GM23248 (cell line): ENCODE measurements at regions not wholly inside any gene's neighbourhood (a gene's known extent, or its start where the extent isn't known, plus 50 kb on each side); places are given as distances from the start of the nearest gene placed in this dataset.

Experiments
- DNase-seq: peaks from one replicate; pipeline ENCODE4 v3.0.0-alpha.2; 2015
- H2AFZ ChIP-seq: fragments of 200-600 bp; sonication (generic); 2 replicates; pipeline ENCODE4 v1.6.1; 2016; ENCODE audit warnings: antibody characterized with exemption
- H3F3A ChIP-seq: fragments of 200-600 bp; sonication (generic); 2 replicates; pipeline ENCODE4 v1.6.1; 2016; ENCODE audit warnings: mild to moderate bottlenecking, antibody characterized with exemption, mixed run types; ENCODE audit not compliant: insufficient read depth
- H3K27ac ChIP-seq: fragments of 200-600 bp; sonication (generic); 2 replicates; pipeline ENCODE4 v1.5.1; 2016; ENCODE audit warnings: mild to moderate bottlenecking
- H3K27me3 ChIP-seq: fragments of 200-600 bp; sonication (generic); replicated peaks from 2 replicates; pipeline ENCODE4 v1.6.1; 2016; ENCODE audit warnings: mild to moderate bottlenecking; ENCODE audit not compliant: insufficient read depth
- H3K36me3 ChIP-seq: fragments of 200-600 bp; sonication (generic); 2 replicates; pipeline ENCODE4 v1.6.1; 2016; ENCODE audit warnings: low read depth, mild to moderate bottlenecking
- H3K4me1 ChIP-seq: fragments of 200-600 bp; sonication (generic); 2 replicates; pipeline ENCODE4 v1.6.1; 2016; ENCODE audit warnings: mild to moderate bottlenecking; ENCODE audit not compliant: insufficient read depth
- H3K4me2 ChIP-seq: fragments of 200-600 bp; sonication (generic); one replicate; pipeline ENCODE4 v1.6.1; 2016; ENCODE audit warnings: mild to moderate bottlenecking; ENCODE audit not compliant: unreplicated experiment
- H3K4me3 ChIP-seq: fragments of 200-600 bp; sonication (generic); 2 replicates; pipeline ENCODE4 v1.5.1; 2016; ENCODE audit warnings: mild to moderate bottlenecking
- H3K79me2 ChIP-seq: fragments of 200-600 bp; sonication (generic); 2 replicates; pipeline ENCODE4 v1.6.1; 2016; ENCODE audit warnings: mild to moderate bottlenecking; ENCODE audit not compliant: insufficient read depth
- H3K9ac ChIP-seq: fragments of 200-600 bp; sonication (generic); 2 replicates; pipeline ENCODE4 v1.6.1; 2016; ENCODE audit warnings: mild to moderate bottlenecking
- H3K9me2 ChIP-seq: fragments of 200-600 bp; sonication (generic); 2 replicates; pipeline ENCODE4 v1.6.1; 2016; ENCODE audit warnings: mixed run types, mild to moderate bottlenecking, moderate library complexity; ENCODE audit not compliant: insufficient read depth
- H3K9me3 ChIP-seq: fragments of 200-600 bp; sonication (generic); one replicate; pipeline ENCODE4 v1.6.1; 2017; ENCODE audit warnings: low read depth
- H4K20me1 ChIP-seq: fragments of 200-600 bp; sonication (generic); 2 replicates; pipeline ENCODE4 v1.6.0; 2016; ENCODE audit not compliant: insufficient read depth
- EZH2 ChIP-seq: fragments of 200-600 bp; sonication (generic); IDR thresholded peaks from 2 replicates; pipeline ENCODE4 v1.6.1; 2018; ENCODE audit warnings: antibody characterized with exemption, mild to moderate bottlenecking; ENCODE audit not compliant: insufficient read depth, poor library complexity, severe bottlenecking
- EZH2phosphoT487 ChIP-seq: fragments of 200-600 bp; sonication (generic); IDR thresholded peaks from 2 replicates; pipeline ENCODE4 v1.6.1; 2018; ENCODE audit warnings: antibody characterized with exemption, moderate library complexity, mild to moderate bottlenecking, low read depth; ENCODE audit not compliant: insufficient read depth
- WGBS, 2 experiments: methylation state at CpG; one replicate each; pipeline ENCODE4 v1.1.6; 2015 to 2017; ENCODE audit warnings: low lambda C conversion rate in 2 of 2, low coverage in 1 of 2; ENCODE audit errors: missing lambda C conversion rate in 2 of 2; 5-methylcytosine and 5-hydroxymethylcytosine counted together
- in situ Hi-C: fragments of 300-500 bp; cut with MboI; formaldehyde crosslinking; loops from 2 replicates; pipeline ENCODE4 v1.15.0; 2020

- Histone ChIP-seq H3K27ac (no peak overlapping the region), H2AFZ (no peak overlapping the region), H3K79me2 (no peaks in the 10 kb centered on the region), H3K27me3 (no peaks in the 10 kb centered on the region), H3K36me3 (no peaks in the 10 kb centered on the region), H4K20me1 (no peaks in the 10 kb centered on the region), H3F3A (no peaks in the 10 kb centered on the region), H3K9ac (no peak overlapping the region), H3K4me3 (no peak overlapping the region), H3K9me2 (no peaks in the 10 kb centered on the region), H3K4me1 (no peaks in the 10 kb centered on the region), H3K4me2 (no peak overlapping the region), H3K9me3 (no peaks in the 10 kb centered on the region)
- TF ChIP-seq EZH2phosphoT487 (no peak), EZH2 (no peak)
- in situ Hi-C loops, result no loop called here
- WGBS, 2 experiments, result 34 to 40% methylated on average over 5 of the region's 5 CpGs
- DNase-seq, result no peak
These were observed 1451.3 kb upstream of the SLC39A10 start for GRCh38 chr2:194205568-194206227.

GRCh38 chr2:194203898-194204297 is 1453.1 kb upstream of the SLC39A10 start:
- Histone ChIP-seq H4K20me1 (no peaks in the 10 kb centered on the region), H3K9me2 (no peaks in the 10 kb centered on the region), H3K36me3 (no peaks in the 10 kb centered on the region), H3K9ac (no peak overlapping the region), H3K79me2 (no peaks in the 10 kb centered on the region), H3K4me1 (no peaks in the 10 kb centered on the region), H3K4me2 (no peak overlapping the region), H3K27me3 (no peaks in the 10 kb centered on the region), H3K4me3 (no peak overlapping the region), H3K27ac (no peak overlapping the region), H2AFZ (no peak overlapping the region), H3F3A (no peaks in the 10 kb centered on the region), H3K9me3 (no peaks in the 10 kb centered on the region)
- in situ Hi-C loops, result no loop called here
- WGBS, 2 experiments, result 26 to 29% methylated on average over 1 of the region's 1 CpG
- TF ChIP-seq EZH2phosphoT487, result no peak
- TF ChIP-seq EZH2, result no peak
- peak; percentile 7 for DNase-seq

DNA sequence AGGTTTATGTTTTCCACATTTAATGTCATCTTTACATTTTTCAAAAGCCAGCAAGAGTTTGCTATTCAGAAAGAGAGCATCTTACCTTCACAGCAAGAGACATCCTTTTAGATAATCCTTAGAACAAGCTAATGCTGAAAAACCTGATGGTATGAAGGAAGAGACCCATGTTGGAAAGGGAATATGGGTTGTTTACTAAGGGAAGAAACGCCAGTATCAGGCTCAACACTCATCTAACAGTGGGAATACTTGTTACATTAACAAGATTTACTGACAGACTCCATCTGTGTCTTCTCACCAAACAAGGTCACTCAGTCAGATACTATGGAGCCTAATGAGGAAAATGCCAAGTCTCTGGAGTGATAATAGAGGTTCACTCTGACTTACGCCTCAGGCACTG is 1474.1 kb upstream of the SLC39A10 start:
- no peaks in the 10 kb centered on the region for H3F3A ChIP-seq
- H3K36me3 ChIP-seq, result no peaks in the 10 kb centered on the region
- no peak overlapping the region for H3K27ac ChIP-seq
- no peaks in the 10 kb centered on the region for H3K27me3 ChIP-seq
- H3K4me1 ChIP-seq, result no peaks in the 10 kb centered on the region
- no peaks in the 10 kb centered on the region for H4K20me1 ChIP-seq
- in situ Hi-C loops, result no loop called here
- no peaks in the 10 kb centered on the region for H3K9me2 ChIP-seq
- no peak for TF ChIP-seq EZH2
- TF ChIP-seq EZH2phosphoT487, result no peak
- no peak overlapping the region for H3K4me3 ChIP-seq
- H3K9ac ChIP-seq, result no peak overlapping the region
- 2 to 14% methylated on average over 2 of the region's 2 CpGs for WGBS, 2 experiments
- H3K9me3 ChIP-seq, result no peaks in the 10 kb centered on the region
- H3K4me2 ChIP-seq, result no peak overlapping the region
- H2AFZ ChIP-seq, result no peak overlapping the region
- no peaks in the 10 kb centered on the region for H3K79me2 ChIP-seq
- no peak for DNase-seq

DNA sequence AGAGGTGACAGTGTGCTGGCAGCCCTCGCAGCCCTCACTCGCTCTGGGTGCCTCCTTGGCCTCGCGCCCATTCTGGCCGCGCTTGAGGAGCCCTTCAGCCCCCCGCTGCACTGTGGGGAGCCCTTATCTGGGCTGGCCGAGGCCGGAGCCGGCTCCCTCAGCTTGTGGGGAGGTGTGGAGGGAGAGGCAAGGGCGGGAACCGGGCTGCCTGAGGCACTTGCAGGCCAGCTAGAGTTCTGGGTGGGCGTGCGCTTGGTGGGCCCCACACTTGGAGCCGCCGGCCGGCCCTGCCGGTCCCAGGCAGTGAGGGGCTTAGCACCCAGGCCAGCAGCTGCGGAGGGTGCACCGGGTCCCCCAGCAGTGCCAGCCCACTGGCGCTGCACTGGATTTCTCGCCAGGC is 1480.9 kb upstream of the SLC39A10 start:
- Histone ChIP-seq H3K9me3 (peaks cover 2% of the 10 kb centered on the region), H3K4me2 (no peak overlapping the region), H3K9ac (no peak overlapping the region), H3K27me3 (no peaks in the 10 kb centered on the region), H3K4me3 (no peak overlapping the region), H3K27ac (no peak overlapping the region), H3K4me1 (no peaks in the 10 kb centered on the region), H3F3A (no peaks in the 10 kb centered on the region), H2AFZ (no peak overlapping the region), H3K79me2 (no peaks in the 10 kb centered on the region), H4K20me1 (no peaks in the 10 kb centered on the region), H3K36me3 (no peaks in the 10 kb centered on the region), H3K9me2 (no peaks in the 10 kb centered on the region)
- 75 to 83% methylated on average over 7 to 17 of the region's 22 CpGs for WGBS, 2 experiments
- DNase-seq, result no peak
- TF ChIP-seq EZH2, result no peak
- no peak for TF ChIP-seq EZH2phosphoT487
- in situ Hi-C loops, result no loop called here

GRCh38 chr2:194166818-194167217 is 1490.2 kb upstream of the SLC39A10 start:
- Histone ChIP-seq H4K20me1 (no peaks in the 10 kb centered on the region), H3K4me3 (no peak overlapping the region), H3K36me3 (no peaks in the 10 kb centered on the region), H3K9ac (no peak overlapping the region), H3K4me2 (no peak overlapping the region), H3K27ac (no peak overlapping the region), H3F3A (no peaks in the 10 kb centered on the region), H2AFZ (no peak overlapping the region), H3K9me2 (no peaks in the 10 kb centered on the region), H3K9me3 (no peaks in the 10 kb centered on the region), H3K4me1 (no peaks in the 10 kb centered on the region), H3K79me2 (no peaks in the 10 kb centered on the region), H3K27me3 (no peaks in the 10 kb centered on the region)
- TF ChIP-seq EZH2 (no peak), EZH2phosphoT487 (no peak)
- 14 to 18% methylated on average over 2 of the region's 2 CpGs for WGBS, 2 experiments
- in situ Hi-C loops, result no loop called here
- DNase-seq, result peak; percentile 62
